Globus pallidus (tissue), 1 donor: ENCODE measurements at regions not wholly inside any gene's neighbourhood (a gene's known extent, or its start where the extent isn't known, plus 50 kb on each side); places are given as distances from the start of the nearest gene placed in this dataset.
"Not testable (repeated sequence)": the region's sequence is repeated elsewhere in the genome, so short reads cannot be mapped to it uniquely, and the experiment has no call there.

Experiments
- DNase-seq: peaks from one replicate; pipeline ENCODE4 v3.0.0-alpha.2; 2015; ENCODE audit warnings: low spot score

GRCh38 chr18:64407606-64408005 is 258.7 kb upstream of the LINC00305 start:
- no peak for DNase-seq

GRCh38 chr18:64405161-64405560 is 256.3 kb upstream of the LINC00305 start:
- no peak for DNase-seq

GRCh38 chr18:64403784-64404503 is 255.1 kb upstream of the LINC00305 start:
- no peak for DNase-seq

GRCh38 chr18:64402636-64403035 is 253.7 kb upstream of the LINC00305 start:
- no peak for DNase-seq

GRCh38 chr18:64401268-64402060 is 252.6 kb upstream of the LINC00305 start:
- no peak for DNase-seq

GRCh38 chr18:64399566-64399965 is 250.7 kb upstream of the LINC00305 start:
- no peak for DNase-seq

- no peak for DNase-seq
Measured at GRCh38 chr18:64398320-64398719, 249.4 kb upstream of the LINC00305 start.

GRCh38 chr18:64392202-64392601 is 243.3 kb upstream of the LINC00305 start:
- no peak for DNase-seq

GRCh38 chr18:64384101-64384500 is 235.2 kb upstream of the LINC00305 start:
- no peak for DNase-seq

GRCh38 chr18:64380117-64380516 is 231.2 kb upstream of the LINC00305 start:
- DNase-seq = no peak

GRCh38 chr18:64379662-64380061 is 230.8 kb upstream of the LINC00305 start:
- no peak for DNase-seq

- no peak for DNase-seq
Measured at GRCh38 chr18:64377446-64377845, 228.6 kb upstream of the LINC00305 start.

GRCh38 chr18:64372850-64373249 is 224.0 kb upstream of the LINC00305 start:
- DNase-seq = no peak

- not testable (repeated sequence) for DNase-seq
Measured at GRCh38 chr18:64369830-64370440, 221.0 kb upstream of the LINC00305 start.

GRCh38 chr18:64365106-64365505 is 216.2 kb upstream of the LINC00305 start:
- DNase-seq = no peak

- no peak for DNase-seq
Measured at GRCh38 chr18:64337673-64338072, 188.8 kb upstream of the LINC00305 start.

GRCh38 chr18:64337018-64337417 is 188.1 kb upstream of the LINC00305 start:
- no peak for DNase-seq

GRCh38 chr18:64334748-64335147 is 185.9 kb upstream of the LINC00305 start:
- no peak for DNase-seq

GRCh38 chr18:64333584-64333983 is 184.7 kb upstream of the LINC00305 start:
- no peak for DNase-seq

- no peak for DNase-seq
Measured at GRCh38 chr18:64332835-64333234, 183.9 kb upstream of the LINC00305 start.

- DNase-seq = no peak
Measured at GRCh38 chr18:64331419-64331818, 182.5 kb upstream of the LINC00305 start.

- DNase-seq = no peak
Measured at GRCh38 chr18:64330931-64331330, 182.0 kb upstream of the LINC00305 start.

- peak; percentile 10 for DNase-seq
Measured at GRCh38 chr18:64330161-64330560, 181.3 kb upstream of the LINC00305 start.
